ENCODE measurements at regions not wholly inside any gene's neighbourhood (a gene's known extent, or its start where the extent isn't known, plus 50 kb on each side); places are given as distances from the start of the nearest gene placed in this dataset.

- no peak for DNase-seq
Measured at GRCh38 chr5:174414315-174414710, 310.1 kb upstream of the MSX2 start.

GRCh38 chr5:174418809-174419539, 305.4 kb upstream of the MSX2 start:
- no peak for DNase-seq

GRCh38 chr5:174419540-174420132, 304.7 kb upstream of the MSX2 start:
- peak; percentile 88 to 89 for DNase-seq

- no peak for DNase-seq
Measured at GRCh38 chr5:174420651-174421407, 303.6 kb upstream of the MSX2 start.

GRCh38 chr5:174421408-174421805, 303.0 kb upstream of the MSX2 start:
- DNase-seq: no peak

GRCh38 chr5:174423558-174423957, 300.8 kb upstream of the MSX2 start:
- no peak for DNase-seq

- no peak for DNase-seq
Measured at GRCh38 chr5:174424219-174425053, 299.9 kb upstream of the MSX2 start.

GRCh38 chr5:174425271-174425963, 299.0 kb upstream of the MSX2 start:
- no peak for DNase-seq

- no peak for DNase-seq
Measured at GRCh38 chr5:174425964-174426290, 298.5 kb upstream of the MSX2 start.

- no peak for DNase-seq
Measured at GRCh38 chr5:174426388-174426787, 298.0 kb upstream of the MSX2 start.

- DNase-seq: no peak
Measured at GRCh38 chr5:174426851-174427250, 297.5 kb upstream of the MSX2 start.

- no peak for DNase-seq
Measured at GRCh38 chr5:174427304-174427703, 297.1 kb upstream of the MSX2 start.

- no peak for DNase-seq
Measured at GRCh38 chr5:174428895-174429294, 295.5 kb upstream of the MSX2 start.

GRCh38 chr5:174430940-174431339, 293.4 kb upstream of the MSX2 start:
- DNase-seq: no peak

GRCh38 chr5:174431504-174431903, 292.9 kb upstream of the MSX2 start:
- DNase-seq: no peak

- no peak for DNase-seq
Measured at GRCh38 chr5:174433098-174433497, 291.3 kb upstream of the MSX2 start.

GRCh38 chr5:174436750-174437149, 287.6 kb upstream of the MSX2 start:
- no peak for DNase-seq

GRCh38 chr5:174444479-174445188, 279.7 kb upstream of the MSX2 start:
- no peak for DNase-seq

- DNase-seq: no peak
Measured at GRCh38 chr5:174446446-174446845, 277.9 kb upstream of the MSX2 start.

- no peak for DNase-seq
Measured at GRCh38 chr5:174446988-174447387, 277.4 kb upstream of the MSX2 start.

GRCh38 chr5:174448041-174448440, 276.3 kb upstream of the MSX2 start:
- DNase-seq: no peak

GRCh38 chr5:174448662-174449061, 275.7 kb upstream of the MSX2 start:
- DNase-seq: no peak

Measured in activated CD4-positive, alpha-beta T cell treated with anti-CD3 and anti-CD28 coated beads, Interleukin-2, amount 50 U/mL, for 48 hours (primary cell).